Left ventricle myocardium inferior (tissue), 1 donor: ENCODE measurements at regions not wholly inside any gene's neighbourhood (a gene's known extent, or its start where the extent isn't known, plus 50 kb on each side); places are given as distances from the start of the nearest gene placed in this dataset.

Experiments used
- DNase-seq: peaks from one replicate; pipeline ENCODE4 v3.0.0-alpha.2; 2020
- H3K27ac ChIP-seq: fragments of 200-600 bp; replicated peaks from 2 replicates; pipeline ENCODE4 v1.8.0; 2021
- H3K27me3 ChIP-seq: fragments of 200-600 bp; 2 replicates; pipeline ENCODE4 v1.8.0; 2021; ENCODE audit warnings: low read depth
- H3K36me3 ChIP-seq: fragments of 200-600 bp; 2 replicates; pipeline ENCODE4 v1.8.0; 2021
- H3K4me1 ChIP-seq: fragments of 200-600 bp; 2 replicates; pipeline ENCODE4 v1.8.0; 2021
- H3K4me3 ChIP-seq: fragments of 200-600 bp; 2 replicates; pipeline ENCODE4 v1.8.0; 2021; ENCODE audit warnings: mild to moderate bottlenecking, moderate library complexity
- H3K9me3 ChIP-seq: fragments of 200-600 bp; replicated peaks from 2 replicates; pipeline ENCODE4 v1.8.0; 2021
- CTCF ChIP-seq: fragments of 200-600 bp; IDR thresholded peaks from 2 replicates; pipeline ENCODE4 v1.8.0; 2021; ENCODE audit warnings: antibody characterized with exemption, mild to moderate bottlenecking, borderline replicate concordance
- intact Hi-C: fragments of 100-400 bp; cut with micrococcal nuclease; formaldehyde crosslinking; loops from one replicate; pipeline ENCODE4 v1.11.0; 2022
- donor health status: DM: no; HTN: yes; CAD: no; lungs with severe emphysema.

GRCh38 chr4:73685052-73685451 lies 55.3 kb upstream of the CXCL8 start:
- intact Hi-C loops: no loop called here
- no peaks in the 10 kb centered on the region for H3K27me3 ChIP-seq
- H3K27ac ChIP-seq: no peak overlapping the region
- H3K36me3 ChIP-seq: no peaks in the 10 kb centered on the region
- no peak for DNase-seq
- H3K4me3 ChIP-seq: no peak overlapping the region
- no peak for TF ChIP-seq CTCF
- H3K9me3 ChIP-seq: no peaks in the 10 kb centered on the region
- no peaks in the 10 kb centered on the region for H3K4me1 ChIP-seq

GRCh38 chr4:73687421-73687820 lies 52.9 kb upstream of the CXCL8 start:
- H3K4me1 ChIP-seq: no peaks in the 10 kb centered on the region

GRCh38 chr4:73690051-73690738 lies 50.2 kb upstream of the CXCL8 start:
- Histone ChIP-seq H3K4me3 (no peak overlapping the region), H3K27me3 (no peaks in the 10 kb centered on the region), H3K36me3 (no peaks in the 10 kb centered on the region), H3K4me1 (no peaks in the 10 kb centered on the region), H3K9me3 (no peaks in the 10 kb centered on the region), H3K27ac (no peak overlapping the region)
- TF ChIP-seq CTCF: no peak
- DNase-seq: no peak
- intact Hi-C loops: no loop called here

More at GRCh38 chr4:73687421-73687820, 52.9 kb upstream of the CXCL8 start:
- Histone ChIP-seq H3K9me3 (no peaks in the 10 kb centered on the region), H3K27me3 (no peaks in the 10 kb centered on the region), H3K36me3 (no peaks in the 10 kb centered on the region), H3K4me3 (no peak overlapping the region), H3K27ac (no peak overlapping the region)
- intact Hi-C loops: no loop called here
- no peak for DNase-seq
- TF ChIP-seq CTCF: no peak
